Osteoblast (primary cell): ENCODE measurements at regions not wholly inside any gene's neighbourhood (a gene's known extent, or its start where the extent isn't known, plus 50 kb on each side); places are given as distances from the start of the nearest gene placed in this dataset.
"Not testable (repeated sequence)": the region's sequence is repeated elsewhere in the genome, so short reads cannot be mapped to it uniquely, and the experiment has no call there.

Source experiments
- DNase-seq: peaks from one replicate; pipeline ENCODE4 v3.0.0; 2011; ENCODE audit warnings: low spot score, mixed read lengths; ENCODE audit not compliant: insufficient read length; ENCODE audit errors: missing footprints
- H2AFZ ChIP-seq: 2 replicates; pipeline ENCODE4 v1.6.0; 2011; ENCODE audit warnings: mild to moderate bottlenecking, low read length
- H3K27ac ChIP-seq: 2 replicates; pipeline ENCODE4 v1.5.1; 2011; ENCODE audit warnings: mild to moderate bottlenecking, low read depth, low read length, moderate library complexity
- H3K27me3 ChIP-seq: 2 replicates; pipeline ENCODE4 v1.6.0; 2012; ENCODE audit warnings: mild to moderate bottlenecking, control low read depth, inconsistent platforms, low read length, moderate library complexity; ENCODE audit not compliant: insufficient read depth
- H3K36me3 ChIP-seq: 2 replicates; pipeline ENCODE4 v1.5.1; 2011; ENCODE audit warnings: mild to moderate bottlenecking, low read length, control low read depth, moderate library complexity; ENCODE audit not compliant: insufficient read depth
- H3K4me1 ChIP-seq: 2 replicates; pipeline ENCODE4 v1.5.1; 2011; ENCODE audit warnings: mild to moderate bottlenecking, low read length, control low read depth, moderate library complexity; ENCODE audit not compliant: insufficient read depth
- H3K4me2 ChIP-seq: 2 replicates; pipeline ENCODE4 v1.6.0; 2011; ENCODE audit warnings: mild to moderate bottlenecking, low read length; ENCODE audit not compliant: insufficient read depth
- H3K4me3 ChIP-seq: fragments of 200-600 bp; sonication (generic); 3 replicates; pipeline ENCODE4 v1.5.1; 2012; ENCODE audit warnings: mild to moderate bottlenecking, low read length, inconsistent platforms; ENCODE audit not compliant: insufficient read depth
- H3K79me2 ChIP-seq: 2 replicates; pipeline ENCODE4 v1.6.0; 2012; ENCODE audit warnings: mild to moderate bottlenecking, low read length, control low read depth, inconsistent platforms; ENCODE audit not compliant: insufficient read depth
- H3K9me3 ChIP-seq: 2 replicates; pipeline ENCODE4 v1.5.1; 2011; ENCODE audit warnings: low read depth, low read length, control low read depth
- H4K20me1 ChIP-seq: 2 replicates; pipeline ENCODE4 v1.6.0; 2012; ENCODE audit warnings: mild to moderate bottlenecking, low read length, control low read depth; ENCODE audit not compliant: insufficient read depth
- CTCF ChIP-seq: IDR thresholded peaks from 2 replicates; pipeline ENCODE4 v1.5.1; 2011; ENCODE audit warnings: mild to moderate bottlenecking, low read depth, low read length, moderate library complexity; ENCODE audit errors: extremely low read depth

GRCh38 chr4:75259306-75259705 lies 254.9 kb downstream of the RCHY1 start:
- Histone ChIP-seq H2AFZ (no peak overlapping the region), H3K4me3 (no peak overlapping the region), H3K79me2 (no peaks in the 10 kb centered on the region), H4K20me1 (no peaks in the 10 kb centered on the region), H3K36me3 (no peaks in the 10 kb centered on the region), H3K4me1 (no peaks in the 10 kb centered on the region), H3K9me3 (no peaks in the 10 kb centered on the region), H3K27ac (no peak overlapping the region), H3K4me2 (no peak overlapping the region), H3K27me3 (no peaks in the 10 kb centered on the region)
- no peak for TF ChIP-seq CTCF
- no peak for DNase-seq

DNA sequence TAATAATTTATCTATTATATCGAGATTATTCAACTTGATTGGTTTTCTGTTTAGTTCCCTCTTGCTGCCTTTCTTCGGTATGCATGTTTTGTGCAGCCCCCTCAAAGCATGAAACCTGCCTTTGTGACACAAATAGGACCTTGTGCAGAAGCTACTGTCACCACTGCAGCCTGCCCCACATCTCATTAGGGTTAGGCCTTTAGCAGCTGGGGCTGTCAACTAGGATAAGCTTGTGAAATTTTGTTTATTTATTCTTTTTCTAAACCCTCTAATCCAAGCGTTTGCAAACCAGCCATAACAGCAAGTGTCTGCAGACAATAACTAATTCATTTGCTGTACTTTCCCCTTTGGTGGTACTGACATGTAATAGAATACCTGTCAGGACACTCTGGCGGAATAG lies 258.9 kb downstream of the RCHY1 start:
- H4K20me1 ChIP-seq = no peaks in the 10 kb centered on the region
- no peaks in the 10 kb centered on the region for H3K9me3 ChIP-seq
- no peaks in the 10 kb centered on the region for H3K36me3 ChIP-seq
- H3K79me2 ChIP-seq = no peaks in the 10 kb centered on the region
- no peaks in the 10 kb centered on the region for H3K4me1 ChIP-seq
- no peak overlapping the region for H3K4me2 ChIP-seq
- H3K4me3 ChIP-seq = no peak overlapping the region
- DNase-seq = no peak
- no peak overlapping the region for H2AFZ ChIP-seq
- H3K27me3 ChIP-seq = no peaks in the 10 kb centered on the region
- no peak overlapping the region for H3K27ac ChIP-seq
- no peak for TF ChIP-seq CTCF

DNA sequence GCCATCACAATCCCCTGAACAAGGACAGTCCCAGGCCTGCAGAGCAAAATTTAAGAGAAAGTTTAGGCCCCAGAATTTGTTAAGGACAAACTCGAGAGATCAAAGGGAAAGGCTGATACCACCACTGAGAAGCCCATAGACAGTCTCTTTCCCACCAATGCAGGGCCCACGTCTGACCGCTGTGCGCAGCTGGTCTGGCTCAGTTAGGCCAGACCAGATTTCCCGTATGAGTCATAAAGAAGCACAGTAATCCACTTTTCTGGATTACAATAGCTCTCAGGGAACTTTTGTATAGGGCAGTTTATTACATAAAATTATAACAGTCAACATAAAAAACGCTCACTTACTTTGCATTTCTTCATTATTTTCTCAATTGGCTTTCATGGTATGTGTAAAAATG lies 259.5 kb downstream of the RCHY1 start:
- Histone ChIP-seq H3K4me2 (no peak overlapping the region), H3K27me3 (no peaks in the 10 kb centered on the region), H3K79me2 (no peaks in the 10 kb centered on the region), H3K4me1 (no peaks in the 10 kb centered on the region), H4K20me1 (no peaks in the 10 kb centered on the region), H3K36me3 (no peaks in the 10 kb centered on the region), H3K4me3 (no peak overlapping the region), H3K9me3 (no peaks in the 10 kb centered on the region), H3K27ac (no peak overlapping the region), H2AFZ (no peak overlapping the region)
- no peak for TF ChIP-seq CTCF
- no peak for DNase-seq

- H3K27ac ChIP-seq, H3K4me1 ChIP-seq, H2AFZ ChIP-seq, H3K4me2 ChIP-seq, H3K27me3 ChIP-seq, H4K20me1 ChIP-seq, H3K9me3 ChIP-seq, H3K79me2 ChIP-seq, DNase-seq, H3K36me3 ChIP-seq, H3K4me3 ChIP-seq: not testable (repeated sequence)
Observed at GRCh38 chr4:75253094-75253493, 261.1 kb downstream of the RCHY1 start.

GRCh38 chr4:75251547-75251946 lies 262.7 kb downstream of the RCHY1 start:
- no peaks in the 10 kb centered on the region for H3K27me3 ChIP-seq
- H3K79me2 ChIP-seq = no peaks in the 10 kb centered on the region
- no peak overlapping the region for H3K4me2 ChIP-seq
- no peak for DNase-seq
- no peaks in the 10 kb centered on the region for H3K4me1 ChIP-seq
- no peaks in the 10 kb centered on the region for H4K20me1 ChIP-seq
- no peaks in the 10 kb centered on the region for H3K9me3 ChIP-seq
- no peak overlapping the region for H3K27ac ChIP-seq
- no peak overlapping the region for H2AFZ ChIP-seq
- no peak for TF ChIP-seq CTCF
- no peak overlapping the region for H3K4me3 ChIP-seq
- H3K36me3 ChIP-seq = no peaks in the 10 kb centered on the region
